NCI-H510A (cell line): ENCODE measurements at regions not wholly inside any gene's neighbourhood (a gene's known extent, or its start where the extent isn't known, plus 50 kb on each side); places are given as distances from the start of the nearest gene placed in this dataset.
"Not testable (repeated sequence)": the region's sequence is repeated elsewhere in the genome, so short reads cannot be mapped to it uniquely, and the experiment has no call there.

ENCODE experiments used
- DNase-seq: peaks from one replicate; lab custom pipeline; 2025; lab: John Stamatoyannopoulos, UW

- DNase-seq: no peak
Observed at GRCh38 chr1:8228253-8228652, 89.7 kb upstream of the SLC45A1 start.

- not testable (repeated sequence) for DNase-seq
Observed at GRCh38 chr1:8227674-8228073, 90.2 kb upstream of the SLC45A1 start.

- no peak for DNase-seq
Observed at GRCh38 chr1:8226747-8227146, 91.2 kb upstream of the SLC45A1 start.

GRCh38 chr1:8226024-8226423 is 91.9 kb upstream of the SLC45A1 start:
- not testable (repeated sequence) for DNase-seq

- no peak for DNase-seq
Observed at GRCh38 chr1:8223526-8223925, 94.4 kb upstream of the SLC45A1 start.

GRCh38 chr1:8222789-8223188 is 95.1 kb upstream of the SLC45A1 start:
- peak; percentile 92 for DNase-seq

GRCh38 chr1:8219530-8219929 is 98.4 kb upstream of the SLC45A1 start:
- DNase-seq: no peak

GRCh38 chr1:8218351-8219092 is 99.4 kb upstream of the SLC45A1 start:
- DNase-seq: no peak

- DNase-seq: no peak
Observed at GRCh38 chr1:8217809-8218208, 100.1 kb upstream of the SLC45A1 start.

GRCh38 chr1:8217011-8217711 is 100.8 kb upstream of the SLC45A1 start:
- no peak for DNase-seq

GRCh38 chr1:8216005-8216404 is 101.9 kb upstream of the SLC45A1 start:
- no peak for DNase-seq

- no peak for DNase-seq
Observed at GRCh38 chr1:8214501-8215173, 103.3 kb upstream of the SLC45A1 start.

- no peak for DNase-seq
Observed at GRCh38 chr1:8213676-8214075, 104.2 kb upstream of the SLC45A1 start.

GRCh38 chr1:8213136-8213535 is 104.8 kb upstream of the SLC45A1 start:
- DNase-seq: no peak

GRCh38 chr1:8212580-8213031 is 105.3 kb upstream of the SLC45A1 start:
- no peak for DNase-seq

- DNase-seq: no peak
Observed at GRCh38 chr1:8211883-8212579, 105.9 kb upstream of the SLC45A1 start.

GRCh38 chr1:8211251-8211882 is 106.5 kb upstream of the SLC45A1 start:
- no peak for DNase-seq

GRCh38 chr1:8207202-8207601 is 110.7 kb upstream of the SLC45A1 start:
- no peak for DNase-seq

GRCh38 chr1:8206391-8206790 is 111.5 kb upstream of the SLC45A1 start:
- DNase-seq: no peak

GRCh38 chr1:8205771-8206170 is 112.1 kb upstream of the SLC45A1 start:
- DNase-seq: no peak

GRCh38 chr1:8204826-8205225 is 113.1 kb upstream of the SLC45A1 start:
- no peak for DNase-seq

- no peak for DNase-seq
Observed at GRCh38 chr1:8203551-8203950, 114.4 kb upstream of the SLC45A1 start.
